H1 (cell line): ENCODE measurements at regions not wholly inside any gene's neighbourhood (a gene's known extent, or its start where the extent isn't known, plus 50 kb on each side); places are given as distances from the start of the nearest gene placed in this dataset.

ENCODE experiments used
- CTCF ChIA-PET: fragments of 300-600 bp; sonication (Branson Sonifier 250); formaldehyde crosslinking; loops from one replicate; lab custom pipeline; 2021; ENCODE audit not compliant: partially characterized antibody; lab: Charles Lee
- POLR2A ChIA-PET: fragments of 300-600 bp; sonication (Branson Sonifier 250); formaldehyde crosslinking; loops from one replicate; lab custom pipeline; 2021; ENCODE audit warnings: inconsistent platforms; ENCODE audit not compliant: partially characterized antibody; lab: Charles Lee
- DNase-seq, 2 experiments: peaks; one replicate each; pipeline versions ENCODE4 v3.0.0 to v3.0.0-alpha.2; 2010 to 2022; ENCODE audit warnings: low spot score in 2 of 2, low read depth in 1 of 2, mixed read lengths in 1 of 2
- FAIRE-seq: peaks from 2 replicates; lab custom pipeline; 2011; peaks lifted over from hg19 to GRCh38; lab: Jason Lieb, UNC
- H2AFZ ChIP-seq: 2 replicates; pipeline ENCODE4 v1.8.1; 2012; ENCODE audit warnings: low read length, inconsistent platforms
- H2AK5ac ChIP-seq: 2 replicates; pipeline ENCODE4 v1.6.1; 2013; ENCODE audit warnings: low read depth, low read length
- H2BK120ac ChIP-seq: replicated peaks from 2 replicates; pipeline ENCODE3; 2013; ENCODE audit warnings: low read depth, low read length, inconsistent platforms
- H2BK12ac ChIP-seq: 2 replicates; pipeline ENCODE4 v1.6.1; 2013; ENCODE audit warnings: low read depth, low read length
- H2BK15ac ChIP-seq: 2 replicates; pipeline ENCODE4 v1.6.1; 2013; ENCODE audit warnings: low read length
- H2BK20ac ChIP-seq: 2 replicates; pipeline ENCODE4 v1.6.1; 2013; ENCODE audit warnings: low read length
- H2BK5ac ChIP-seq: 2 replicates; pipeline ENCODE4 v1.6.1; 2013; ENCODE audit warnings: low read depth, low read length
- H3K14ac ChIP-seq: 2 replicates; pipeline ENCODE4 v1.6.1; 2013; ENCODE audit warnings: inconsistent platforms; ENCODE audit not compliant: insufficient read length
- H3K18ac ChIP-seq: 2 replicates; pipeline ENCODE4 v1.6.1; 2013; ENCODE audit warnings: low read length; ENCODE audit errors: extremely low read depth
- H3K23ac ChIP-seq: 2 replicates; pipeline ENCODE4 v1.6.1; 2013; ENCODE audit warnings: inconsistent platforms; ENCODE audit not compliant: insufficient read length
- H3K23me2 ChIP-seq: 2 replicates; pipeline ENCODE4 v1.6.1; 2013; ENCODE audit warnings: low read depth, low read length
- H3K27ac ChIP-seq: 2 replicates; pipeline ENCODE4 v1.6.1; 2011; ENCODE audit warnings: low read depth, low read length, inconsistent platforms
- H3K27me3 ChIP-seq, 4 experiments: replicated peaks in 1 of 4; 1 replicate in 1 of 4; 2 replicates in 3 of 4; pipeline versions ENCODE4 v1.6.1 to v1.8.1; 2011 to 2013; ENCODE audit warnings: low read length in 3 of 4, mild to moderate bottlenecking in 3 of 4, inconsistent platforms in 2 of 4, mixed read lengths in 2 of 4, moderate library complexity in 1 of 4; ENCODE audit not compliant: control insufficient read depth in 3 of 4, insufficient read depth in 3 of 4; ENCODE audit errors: extremely low read depth in 1 of 4
- H3K36me3 ChIP-seq, 4 experiments: 2 replicates each; pipeline versions ENCODE4 v1.6.1 to v1.8.1; 2011 to 2013; ENCODE audit warnings: mild to moderate bottlenecking in 4 of 4, low read length in 3 of 4, moderate library complexity in 2 of 4, control low read depth in 1 of 4, inconsistent platforms in 1 of 4; ENCODE audit not compliant: insufficient read depth in 4 of 4, control insufficient read depth in 2 of 4
- H3K4ac ChIP-seq: replicated peaks from 2 replicates; pipeline ENCODE3; 2013; ENCODE audit warnings: low read length, low read depth, mixed read lengths, inconsistent platforms; ENCODE audit not compliant: insufficient read length
- H3K4me1 ChIP-seq, 4 experiments: replicated peaks in 1 of 4; 1 replicate in 1 of 4; 2 replicates in 3 of 4; pipeline versions ENCODE4 v1.6.1 to v1.8.1; 2011 to 2013; ENCODE audit warnings: low read length in 3 of 4, inconsistent platforms in 2 of 4, mixed read lengths in 1 of 4; ENCODE audit not compliant: insufficient read depth in 4 of 4, control insufficient read depth in 3 of 4
- H3K4me2 ChIP-seq, 2 experiments: 2 replicates each; pipeline versions ENCODE4 v1.6.1 to v1.8.1; 2011 to 2013; ENCODE audit warnings: low read depth in 2 of 2, low read length in 2 of 2, control low read depth in 1 of 2, inconsistent platforms in 1 of 2, mild to moderate bottlenecking in 1 of 2; ENCODE audit not compliant: insufficient read depth in 1 of 2
- H3K4me3 ChIP-seq, 4 experiments: fragments of 200-600, 300-600 bp in 1 of 4; sonication (generic), shearing (Covaris generic), sonication (Bioruptor Twin) in 1 of 4; 2 replicates each; pipeline versions ENCODE4 v1.5.1 to v1.8.1; 2011 to 2016; ENCODE audit warnings: low read length in 4 of 4, low read depth in 3 of 4, control low read depth in 2 of 4, inconsistent platforms in 2 of 4, mild to moderate bottlenecking in 2 of 4, mixed read lengths in 1 of 4, moderate library complexity in 1 of 4; ENCODE audit not compliant: insufficient read depth in 2 of 4; ENCODE audit errors: extremely low read depth in 1 of 4
- H3K56ac ChIP-seq: replicated peaks from 2 replicates; pipeline ENCODE3; 2013; ENCODE audit warnings: low read depth, mild to moderate bottlenecking, mixed read lengths, low read length, inconsistent platforms; ENCODE audit not compliant: insufficient read length
- H3K79me1 ChIP-seq: 2 replicates; pipeline ENCODE4 v1.6.1; 2013; ENCODE audit warnings: low read depth, low read length, control low read depth
- H3K79me2 ChIP-seq, 2 experiments: 2 replicates each; pipeline versions ENCODE4 v1.6.1 to v1.8.1; 2012 to 2013; ENCODE audit warnings: low read length in 2 of 2, mild to moderate bottlenecking in 2 of 2, inconsistent platforms in 1 of 2; ENCODE audit not compliant: insufficient read depth in 2 of 2, control insufficient read depth in 1 of 2
- H3K9ac ChIP-seq, 4 experiments: replicated peaks in 1 of 4; 1 replicate in 1 of 4; 2 replicates in 3 of 4; pipeline versions ENCODE4 v1.6.1 to v1.8.1; 2011 to 2013; ENCODE audit warnings: low read depth in 3 of 4, low read length in 3 of 4, control low read depth in 2 of 4, mild to moderate bottlenecking in 2 of 4, moderate library complexity in 2 of 4, inconsistent platforms in 1 of 4; ENCODE audit errors: extremely low read depth in 1 of 4
- H3K9me3 ChIP-seq, 2 experiments: 2 replicates each; pipeline versions ENCODE4 v1.6.1 to v1.8.1; 2012 to 2013; ENCODE audit warnings: mild to moderate bottlenecking in 2 of 2, moderate library complexity in 2 of 2, control low read depth in 1 of 2, inconsistent platforms in 1 of 2, low read depth in 1 of 2, low read length in 1 of 2, mixed read lengths in 1 of 2; ENCODE audit not compliant: insufficient read depth in 2 of 2
- H4K20me1 ChIP-seq, 2 experiments: replicated peaks in 1 of 2; 2 replicates each; pipeline versions ENCODE3 to v1.8.1; 2011 to 2013; ENCODE audit warnings: inconsistent platforms in 2 of 2, low read length in 2 of 2, mild to moderate bottlenecking in 1 of 2; ENCODE audit not compliant: insufficient read depth in 2 of 2, control insufficient read depth in 1 of 2
- H4K5ac ChIP-seq: 2 replicates; pipeline ENCODE4 v1.6.1; 2013; ENCODE audit warnings: low read length, low read depth, mixed read lengths, inconsistent platforms; ENCODE audit not compliant: insufficient read length
- H4K8ac ChIP-seq: 2 replicates; pipeline ENCODE4 v1.8.0; 2013; ENCODE audit warnings: mild to moderate bottlenecking, moderate library complexity, low read length, inconsistent platforms; ENCODE audit not compliant: insufficient read depth; ENCODE audit errors: extremely low read depth
- H4K91ac ChIP-seq: replicated peaks from 2 replicates; pipeline ENCODE3; 2013; ENCODE audit warnings: low read length, mixed read lengths, inconsistent platforms; ENCODE audit not compliant: insufficient read length
- CTBP2 ChIP-seq: IDR thresholded peaks from 2 replicates; pipeline ENCODE4 v1.7.0; 2011; ENCODE audit warnings: borderline replicate concordance, mild to moderate bottlenecking, moderate library complexity, mixed read lengths, low read length; ENCODE audit not compliant: insufficient read depth, insufficient read length
- EGR1 ChIP-seq: IDR thresholded peaks from 2 replicates; pipeline ENCODE4 v1.6.1; 2011; ENCODE audit warnings: low read depth, low read length, borderline replicate concordance
- HDAC2 ChIP-seq, 2 experiments: fragments of 300-600 bp in 1 of 2; sonication (generic) in 1 of 2; IDR thresholded peaks; 2 replicates each; pipeline ENCODE4 v1.6.1; 2011 to 2012; ENCODE audit warnings: low read depth in 2 of 2, low read length in 2 of 2, mild to moderate bottlenecking in 2 of 2, moderate library complexity in 2 of 2, borderline replicate concordance in 1 of 2, inconsistent platforms in 1 of 2
- KDM1A ChIP-seq: fragments of 200-600, 300-600 bp; sonication (generic); IDR thresholded peaks from 2 replicates; pipeline ENCODE4 v1.7.1; 2016; ENCODE audit warnings: mild to moderate bottlenecking, low read length, borderline replicate concordance
- KDM4A ChIP-seq: IDR thresholded peaks from one replicate; pipeline ENCODE4 v1.7.1; 2012; ENCODE audit warnings: low read depth, mild to moderate bottlenecking, moderate library complexity, low read length, inconsistent platforms; ENCODE audit not compliant: severe bottlenecking
- MAFK ChIP-seq: IDR thresholded peaks from 2 replicates; pipeline ENCODE4 v1.6.1; 2012; ENCODE audit warnings: low read depth, mild to moderate bottlenecking, improper control_type of control experiment, low read length
- NANOG ChIP-seq: IDR thresholded peaks from 2 replicates; pipeline ENCODE4 v1.6.1; 2011; ENCODE audit warnings: low read length, low read depth, mild to moderate bottlenecking, inconsistent platforms; ENCODE audit not compliant: insufficient read depth, poor library complexity, severe bottlenecking
- RNF2 ChIP-seq: fragments of 200-900, 300-1000 bp; sonication (generic); IDR thresholded peaks from 2 replicates; pipeline ENCODE4 v1.7.1; 2016; ENCODE audit warnings: borderline replicate concordance, low read depth, mild to moderate bottlenecking, antibody characterized with exemption, low read length; ENCODE audit not compliant: poor library complexity, severe bottlenecking; ENCODE audit errors: missing control alignments
- SUZ12 ChIP-seq: fragments of 200-600 bp; sonication (generic); IDR thresholded peaks from 2 replicates; pipeline ENCODE4 v1.6.1; 2012; ENCODE audit warnings: mild to moderate bottlenecking, inconsistent platforms, low read length, moderate library complexity, mixed read lengths
- TCF12 ChIP-seq: IDR thresholded peaks from 2 replicates; pipeline ENCODE4 v1.6.1; 2011; ENCODE audit warnings: low read depth, mild to moderate bottlenecking, low read length
- WGBS, 2 experiments: shearing (Covaris generic) in 1 of 2; methylation state at CpG; one replicate each; pipeline versions ENCODE4 v1.1.6 to v1.1.7; 2013 to 2015; ENCODE audit warnings: low lambda C conversion rate in 2 of 2, mixed read lengths in 2 of 2, inconsistent platforms in 1 of 2, low coverage in 1 of 2, missing lambda C conversion rate in 1 of 2; ENCODE audit not compliant: insufficient replicate concordance in 2 of 2, insufficient coverage in 1 of 2, insufficient read length in 1 of 2; ENCODE audit errors: extremely low coverage in 1 of 2, missing lambda C conversion rate in 1 of 2; 5-methylcytosine and 5-hydroxymethylcytosine counted together
- TF ChIP-seq, protein P1 (sequence below): IDR thresholded peaks from 2 replicates; pipeline ENCODE4 v1.6.1; 2012; ENCODE audit warnings: inconsistent platforms
- TF ChIP-seq, protein P2 (sequence below): IDR thresholded peaks from 2 replicates; pipeline ENCODE4 v1.6.1; 2011; ENCODE audit warnings: low read depth, mild to moderate bottlenecking, low read length; ENCODE audit not compliant: insufficient read depth

DNA sequence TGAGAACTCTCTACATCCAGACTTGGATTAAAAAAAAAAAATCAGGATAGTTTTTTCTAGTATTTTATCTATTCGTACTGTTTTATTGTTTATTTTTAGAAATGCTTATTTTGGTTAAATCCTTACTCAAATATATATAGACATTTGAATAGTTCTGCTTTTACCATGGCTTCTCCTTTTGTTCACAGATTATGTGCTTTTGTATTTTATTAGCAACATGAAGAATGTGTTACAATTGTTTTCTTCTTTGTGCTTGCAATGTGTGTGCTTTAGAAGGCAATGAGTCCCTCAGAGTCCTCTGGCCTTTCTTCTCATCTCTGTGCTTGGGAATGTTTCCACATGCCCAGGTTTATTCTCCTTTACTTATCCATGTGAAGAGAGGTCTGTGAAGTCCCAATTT lies 324.0 kb downstream of the KCNRG start:
- H3K9ac ChIP-seq = no peak overlapping the region
- ChIA-PET POLR2A (no interaction called here), CTCF (interaction anchor here (1.3 kb wide), 1 partner anchor 20 kb away, joined by 3 read pairs; no protein-coding TSS in a partner anchor)
- no peak overlapping the region for H4K8ac ChIP-seq
- WGBS, 2 experiments = 86% methylated on average over 1 of the region's 1 CpG; no CpG with 5 or more reads in 1 of the 2 experiments
- H3K23me2 ChIP-seq = no peaks in the 10 kb centered on the region
- H3K27ac ChIP-seq = no peak overlapping the region
- H2BK12ac ChIP-seq = peak overlapping the region; percentile 55; the same call in 1 of the 2 replicates
- no peak overlapping the region for H2AK5ac ChIP-seq
- no peak overlapping the region for H2BK5ac ChIP-seq
- H3K79me1 ChIP-seq = no peaks in the 10 kb centered on the region
- no peak for DNase-seq
- H2AFZ ChIP-seq = no peak overlapping the region
- H3K4me1 ChIP-seq = peaks cover 0 to 17% (median 2%) of the 10 kb centered on the region in 4 experiments; a peak in 4 of 7 replicates
- no peak overlapping the region for H3K18ac ChIP-seq
- no peak overlapping the region for H3K4me2 ChIP-seq
- no peak overlapping the region for H3K23ac ChIP-seq
- H3K79me2 ChIP-seq = no peaks in the 10 kb centered on the region
- no peak overlapping the region for H4K5ac ChIP-seq
- peak overlapping the region; percentile 85 for H3K4ac ChIP-seq
- no peak overlapping the region for H3K4me3 ChIP-seq
- no peak for FAIRE-seq
- H3K27me3 ChIP-seq = no peaks in the 10 kb centered on the region
- H2BK120ac ChIP-seq = no peak overlapping the region
- no peak overlapping the region for H2BK20ac ChIP-seq
- no peak overlapping the region for H3K56ac ChIP-seq
- H3K14ac ChIP-seq = no peak overlapping the region
- no peaks in the 10 kb centered on the region for H4K20me1 ChIP-seq
- no peak overlapping the region for H4K91ac ChIP-seq
- no peaks in the 10 kb centered on the region for H3K36me3 ChIP-seq
- H3K9me3 ChIP-seq = no peaks in the 10 kb centered on the region
- no peak overlapping the region for H2BK15ac ChIP-seq
- TF ChIP-seq NANOG (no peak), CTBP2 (no peak), MAFK (no peak), SUZ12 (no peak), EGR1 (no peak), TCF12 (no peak), RNF2 (no peak), KDM4A (no peak), KDM1A (no peak), HDAC2 (IDR thresholded peaks at IDR 0.05; ENCODE audit: borderline replicate concordance in 1 of 2, low read depth in 2 of 2, low read length in 2 of 2) (no peak)
- TF ChIP-seq, protein P1, sequence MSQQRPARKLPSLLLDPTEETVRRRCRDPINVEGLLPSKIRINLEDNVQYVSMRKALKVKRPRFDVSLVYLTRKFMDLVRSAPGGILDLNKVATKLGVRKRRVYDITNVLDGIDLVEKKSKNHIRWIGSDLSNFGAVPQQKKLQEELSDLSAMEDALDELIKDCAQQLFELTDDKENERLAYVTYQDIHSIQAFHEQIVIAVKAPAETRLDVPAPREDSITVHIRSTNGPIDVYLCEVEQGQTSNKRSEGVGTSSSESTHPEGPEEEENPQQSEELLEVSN = no peak
- TF ChIP-seq, protein P2, sequence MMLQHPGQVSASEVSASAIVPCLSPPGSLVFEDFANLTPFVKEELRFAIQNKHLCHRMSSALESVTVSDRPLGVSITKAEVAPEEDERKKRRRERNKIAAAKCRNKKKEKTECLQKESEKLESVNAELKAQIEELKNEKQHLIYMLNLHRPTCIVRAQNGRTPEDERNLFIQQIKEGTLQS = no peak
